ENCODE measurements at regions not wholly inside any gene's neighbourhood (a gene's known extent, or its start where the extent isn't known, plus 50 kb on each side); places are given as distances from the start of the nearest gene placed in this dataset.
A peak's percentile ranks its signal among the peaks of the same experiment; 100 is the strongest.

GRCh38 chr1:55885619-55886018 lies 670.5 kb upstream of the USP24 start:
- Histone ChIP-seq H3K4me1 (ENCODE audit: control insufficient read depth, insufficient read depth, low read length) (no peaks in the 10 kb centered on the region), H3K4me3 (no peak overlapping the region), H3K27ac (ENCODE audit: control insufficient read depth, insufficient read depth) (no peak overlapping the region), H4K20me1 (ENCODE audit: control insufficient read depth, insufficient read depth) (no peaks in the 10 kb centered on the region), H3K4me2 (ENCODE audit: control insufficient read depth, insufficient read depth) (no peak overlapping the region), H3K9me3 (replicated peaks; ENCODE audit: control insufficient read depth, insufficient read depth, low read length) (no peaks in the 10 kb centered on the region), H2AFZ (ENCODE audit: control insufficient read depth, low read depth, low read length) (no peak overlapping the region), H3K36me3 (ENCODE audit: control insufficient read depth in 2 of 2, insufficient read depth in 2 of 2, low read length in 1 of 2) (no peaks in the 10 kb centered on the region), H3K79me2 (ENCODE audit: control insufficient read depth, insufficient read depth, low read length) (no peaks in the 10 kb centered on the region), H3K27me3 (replicated peaks in 1 of 2; ENCODE audit: control insufficient read depth in 2 of 2, insufficient read depth in 2 of 2, low read length in 1 of 2) (peaks cover 0 to 2% of the 10 kb centered on the region in 2 experiments; a peak in 1 of 4 replicates), H3K9ac (ENCODE audit: control insufficient read depth, insufficient read depth, low read length) (no peak overlapping the region)
- 36% methylated on average over 2 of the region's 2 CpGs for WGBS (ENCODE audit: insufficient coverage, insufficient replicate concordance, low lambda C conversion rate, missing lambda C conversion rate)
- peak; percentile 92 for ATAC-seq
- BruUV-seq (replicated peaks): no TSS peak
- FAIRE-seq: no peak
- in situ Hi-C loops (cut with MboI): no loop called here
- TF ChIP-seq DPF2 (IDR thresholded peaks at IDR 0.05) (0 out of 2 replicates have a peak, but pooled peaks have one; percentile 29), ATF2 (IDR thresholded peaks at IDR 0.05; ENCODE audit: low read length) (no peak)
- ChIA-PET SMC1A (ENCODE audit: uncharacterized antibody, unreplicated experiment) (interaction anchor here (1.0 to 3.8 kb wide), 5 partner anchors 8 to 407 kb away, joined by 3 to 15 read pairs (median 7); no protein-coding TSS in a partner anchor), CTCF (interaction anchor here (1.2 to 1.8 kb wide), 4 partner anchors 9 to 699 kb away, joined by 3 to 6 read pairs (median 4); no protein-coding TSS in a partner anchor), POLR2A (no interaction called here), RAD21 (ENCODE audit: unreplicated experiment) (interaction anchor here (1.7 to 1.9 kb wide), 2 partner anchors 250 to 698 kb away, joined by 3 to 5 read pairs; no protein-coding TSS in a partner anchor)
- DNase-seq (ENCODE audit: low read depth, low spot score): no peak
- intact Hi-C loops (cut with micrococcal nuclease; ENCODE audit: unreplicated experiment): no loop called here

GRCh38 chr1:55882931-55883330 lies 667.8 kb upstream of the USP24 start:
- Histone ChIP-seq H3K9ac (ENCODE audit: control insufficient read depth, insufficient read depth, low read length) (no peak overlapping the region), H3K36me3 (ENCODE audit: control insufficient read depth in 2 of 2, insufficient read depth in 2 of 2, low read length in 1 of 2) (no peaks in the 10 kb centered on the region), H2AFZ (ENCODE audit: control insufficient read depth, low read depth, low read length) (no peak overlapping the region), H3K4me1 (ENCODE audit: control insufficient read depth, insufficient read depth, low read length) (no peaks in the 10 kb centered on the region), H3K4me2 (ENCODE audit: control insufficient read depth, insufficient read depth) (no peak overlapping the region), H3K27me3 (replicated peaks in 1 of 2; ENCODE audit: control insufficient read depth in 2 of 2, insufficient read depth in 2 of 2, low read length in 1 of 2) (peaks cover 0 to 2% of the 10 kb centered on the region in 2 experiments; a peak in 1 of 4 replicates), H4K20me1 (ENCODE audit: control insufficient read depth, insufficient read depth) (no peaks in the 10 kb centered on the region), H3K4me3 (no peak overlapping the region), H3K9me3 (replicated peaks; ENCODE audit: control insufficient read depth, insufficient read depth, low read length) (no peaks in the 10 kb centered on the region), H3K27ac (ENCODE audit: control insufficient read depth, insufficient read depth) (no peak overlapping the region), H3K79me2 (ENCODE audit: control insufficient read depth, insufficient read depth, low read length) (no peaks in the 10 kb centered on the region)
- ChIA-PET POLR2A (no interaction called here), SMC1A (ENCODE audit: uncharacterized antibody, unreplicated experiment) (interaction anchor here (1.0 kb wide), 1 partner anchor 694 kb away, joined by 3 read pairs; no protein-coding TSS in a partner anchor), CTCF (no interaction called here), RAD21 (ENCODE audit: unreplicated experiment) (no interaction called here)
- FAIRE-seq (no peak), DNase-seq (ENCODE audit: low read depth, low spot score) (no peak), ATAC-seq (no peak)
- no TSS peak for BruUV-seq (replicated peaks)
- intact Hi-C loops (cut with micrococcal nuclease; ENCODE audit: unreplicated experiment) (no loop called here), in situ Hi-C loops (cut with MboI) (no loop called here)
- TF ChIP-seq NR2F1 (conservative IDR thresholded peaks at IDR 0.05) (peak; percentile 36; the same call in 1 of the 2 replicates), ATF3 (IDR thresholded peaks at IDR 0.05; ENCODE audit: borderline replicate concordance, extremely low read depth, low read depth, low read length) (no peak)
- WGBS (ENCODE audit: insufficient coverage, insufficient replicate concordance, low lambda C conversion rate, missing lambda C conversion rate): 56% methylated on average over 6 of the region's 6 CpGs
